Activated gamma-delta T cell treated with Interleukin-2 at 50 U/mL for 16 hours (primary cell): ENCODE measurements at regions not wholly inside any gene's neighbourhood (a gene's known extent, or its start where the extent isn't known, plus 50 kb on each side); places are given as distances from the start of the nearest gene placed in this dataset.
"Not testable (repeated sequence)": the region's sequence is repeated elsewhere in the genome, so short reads cannot be mapped to it uniquely, and the experiment has no call there.

Source experiments
- DNase-seq: peaks from one replicate; pipeline ENCODE4 v3.0.0-alpha.2; 2020

GRCh38 chr3:187852842-187853730 lies 107.8 kb upstream of the BCL6 start:
- no peak for DNase-seq

GRCh38 chr3:187855131-187855530 lies 109.9 kb upstream of the BCL6 start:
- DNase-seq, result no peak

- DNase-seq, result no peak
Measured at GRCh38 chr3:187856555-187856954, 111.3 kb upstream of the BCL6 start.

GRCh38 chr3:187858041-187858440 lies 112.8 kb upstream of the BCL6 start:
- no peak for DNase-seq

- no peak for DNase-seq
Measured at GRCh38 chr3:187858711-187859110, 113.4 kb upstream of the BCL6 start.

- DNase-seq, result peak; percentile 11
Measured at GRCh38 chr3:187862701-187863277, 117.5 kb upstream of the BCL6 start.

- DNase-seq, result no peak
Measured at GRCh38 chr3:187870360-187871203, 125.3 kb upstream of the BCL6 start.

- no peak for DNase-seq
Measured at GRCh38 chr3:187871204-187871591, 125.9 kb upstream of the BCL6 start.

- DNase-seq, result no peak
Measured at GRCh38 chr3:187871848-187872247, 126.6 kb upstream of the BCL6 start.

GRCh38 chr3:187873843-187874242 lies 128.6 kb upstream of the BCL6 start:
- DNase-seq, result no peak

- DNase-seq, result no peak
Measured at GRCh38 chr3:187875863-187876262, 130.6 kb upstream of the BCL6 start.

GRCh38 chr3:187878772-187879518 lies 133.7 kb upstream of the BCL6 start:
- DNase-seq, result no peak

GRCh38 chr3:187880441-187880840 lies 135.2 kb upstream of the BCL6 start:
- DNase-seq, result no peak

GRCh38 chr3:187880851-187881250 lies 135.6 kb upstream of the BCL6 start:
- DNase-seq, result no peak

GRCh38 chr3:187888701-187889100 lies 143.4 kb upstream of the BCL6 start:
- DNase-seq, result no peak

- no peak for DNase-seq
Measured at GRCh38 chr3:187889106-187889505, 143.8 kb upstream of the BCL6 start.

GRCh38 chr3:187889601-187890404 lies 144.5 kb upstream of the BCL6 start:
- no peak for DNase-seq

GRCh38 chr3:187890405-187890752 lies 145.1 kb upstream of the BCL6 start:
- DNase-seq, result not testable (repeated sequence)

- no peak for DNase-seq
Measured at GRCh38 chr3:187896646-187897045, 151.4 kb upstream of the BCL6 start.

- no peak for DNase-seq
Measured at GRCh38 chr3:187899246-187899645, 154.0 kb upstream of the BCL6 start.

- no peak for DNase-seq
Measured at GRCh38 chr3:187900993-187901755, 155.9 kb upstream of the BCL6 start.
